GM19023 (cell line): ENCODE measurements at regions not wholly inside any gene's neighbourhood (a gene's known extent, or its start where the extent isn't known, plus 50 kb on each side); places are given as distances from the start of the nearest gene placed in this dataset.

Source experiments
- ATAC-seq: cut with Tn5 transposase; IDR thresholded peaks from one replicate; pipeline ENCODE4 v1.9.1; 2021; ENCODE audit warnings: mild to moderate bottlenecking, moderate library complexity; ENCODE audit not compliant: unreplicated experiment

- no peak for ATAC-seq
These were observed 109.8 kb upstream of the ATXN1 start for GRCh38 chr6:16871047-16871446.

DNA sequence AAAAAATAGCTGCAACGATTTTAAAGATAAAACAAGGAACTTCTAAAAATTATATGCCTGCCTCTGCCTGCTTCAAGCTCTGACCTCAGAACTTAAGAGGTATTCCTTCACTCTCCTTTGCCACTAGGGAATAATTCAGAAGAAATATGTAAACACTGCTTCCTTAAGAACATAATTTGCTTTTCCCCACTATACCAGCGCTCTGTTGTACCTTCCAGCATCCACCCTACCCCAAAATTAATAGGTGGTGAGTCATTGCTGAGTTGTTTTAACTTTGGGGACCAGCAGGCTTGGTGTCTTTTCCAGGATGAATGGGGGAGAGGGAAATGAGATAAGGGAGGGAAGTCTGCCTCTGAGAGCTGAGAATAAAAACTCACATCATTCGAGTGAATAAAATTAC, 107.7 kb upstream of the ATXN1 start:
- ATAC-seq, result no peak

DNA sequence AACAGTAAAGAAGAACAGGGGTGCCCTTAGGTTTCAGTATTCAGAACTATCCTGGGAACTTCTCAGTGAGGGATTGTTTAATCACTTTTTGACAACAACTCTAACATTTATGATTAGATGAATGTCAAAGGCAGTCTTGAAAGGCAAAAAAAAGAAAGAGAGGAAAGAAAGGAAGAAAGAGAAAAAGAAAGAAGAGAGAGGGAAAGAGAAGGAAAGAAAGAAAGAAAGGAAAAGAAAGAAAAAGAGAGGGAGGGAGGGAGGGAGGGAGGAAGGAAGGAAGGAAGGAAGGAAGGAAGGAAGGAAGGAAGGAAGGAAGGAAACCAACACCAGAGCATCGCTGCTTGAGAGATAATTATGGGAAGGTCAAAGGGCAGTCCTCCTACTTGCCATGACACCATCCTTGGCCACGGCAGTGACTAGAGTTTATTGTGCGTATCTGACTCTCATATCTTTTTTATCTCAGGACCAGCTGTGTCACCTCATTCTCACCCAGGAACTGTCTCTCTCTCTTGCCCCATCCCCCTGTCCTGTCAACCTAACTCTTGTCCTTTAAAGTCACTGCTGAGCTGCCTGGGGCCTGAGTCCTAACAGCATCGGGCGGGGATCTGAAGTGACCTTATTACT, 96.8 kb upstream of the ATXN1 start:
- ATAC-seq, result no peak

DNA sequence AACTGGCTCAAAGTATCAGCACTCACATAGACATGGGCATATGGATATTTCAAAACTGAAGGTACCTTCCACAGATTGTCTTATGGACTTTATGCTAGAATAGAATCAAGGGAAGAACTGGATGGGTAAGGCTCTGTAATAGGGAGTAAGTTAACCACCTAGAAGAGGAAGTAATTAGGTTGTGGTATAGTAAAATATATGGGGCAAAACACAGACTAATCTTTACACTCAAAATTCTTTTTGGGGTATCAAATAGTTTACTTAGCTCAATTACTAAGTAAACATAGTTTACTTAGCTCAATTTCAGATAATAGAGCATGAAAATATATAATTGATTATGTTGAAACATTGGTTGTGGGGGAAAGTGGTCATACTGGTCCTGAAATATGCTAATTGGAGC, 94.2 kb upstream of the ATXN1 start:
- peak; percentile 54 for ATAC-seq

DNA sequence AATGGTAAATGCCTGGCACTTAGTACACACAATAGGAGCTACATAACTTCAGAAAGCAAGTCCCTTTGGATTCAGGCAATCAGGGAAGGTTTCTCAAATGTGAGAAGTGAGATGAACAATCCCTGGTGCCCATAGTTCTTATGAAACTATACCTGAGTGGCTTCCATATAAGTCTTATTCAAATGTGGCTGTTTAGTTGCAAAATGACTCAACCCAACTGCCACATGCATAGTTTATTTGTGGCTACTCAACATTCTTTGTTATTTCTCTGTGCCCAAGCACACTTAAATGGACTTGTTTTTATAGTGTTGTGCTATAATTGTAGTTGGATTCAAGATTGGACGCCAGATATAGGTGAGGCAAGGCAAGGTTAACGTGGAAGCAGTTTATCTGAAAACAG, 93.7 kb upstream of the ATXN1 start:
- peak; percentile 74 for ATAC-seq

DNA sequence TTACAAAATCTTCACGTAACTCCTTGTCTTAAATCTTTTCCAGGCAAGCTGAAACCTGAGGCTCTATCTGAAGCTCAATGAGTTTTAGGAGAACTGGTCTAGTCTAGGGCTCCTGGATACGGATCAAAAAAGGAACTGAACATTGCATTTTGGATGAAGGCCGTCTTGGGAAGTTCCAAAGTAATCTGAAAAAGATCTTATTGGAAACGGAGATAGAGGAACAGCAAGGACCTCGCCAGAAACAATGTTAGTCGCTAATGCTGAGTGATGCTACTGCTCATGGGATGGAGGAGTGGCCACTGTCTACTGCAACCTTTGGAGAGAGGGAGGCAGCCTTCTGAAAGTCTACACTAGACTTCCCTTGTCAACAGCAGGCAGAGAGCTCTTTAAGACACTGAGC, 91.4 kb upstream of the ATXN1 start:
- no peak for ATAC-seq

- ATAC-seq, result no peak
These were observed 90.5 kb upstream of the ATXN1 start for GRCh38 chr6:16851758-16852157.

DNA sequence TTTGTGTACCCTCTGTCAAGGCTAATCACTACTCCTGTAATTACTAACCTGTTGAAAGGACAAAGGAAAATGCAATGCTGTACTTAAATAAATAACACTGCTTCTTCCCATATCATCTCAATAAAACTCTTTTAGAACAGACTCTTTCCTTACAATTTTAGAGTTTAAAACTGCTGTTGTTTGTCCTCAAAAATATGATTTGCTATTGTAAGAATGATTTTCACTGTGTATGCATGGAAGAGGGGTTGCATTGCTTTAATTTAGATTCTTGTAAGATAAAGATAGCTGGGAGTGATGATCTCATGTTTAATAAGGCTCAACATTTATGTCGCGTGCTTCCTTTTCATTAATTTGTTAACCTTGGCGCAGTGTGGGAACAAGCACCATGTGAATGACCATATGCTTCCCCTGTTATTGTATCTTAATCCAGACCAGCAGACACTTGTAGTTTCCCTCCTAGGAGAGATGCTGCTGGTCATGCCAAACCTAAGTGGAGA, 89.8 kb upstream of the ATXN1 start:
- ATAC-seq, result no peak

DNA sequence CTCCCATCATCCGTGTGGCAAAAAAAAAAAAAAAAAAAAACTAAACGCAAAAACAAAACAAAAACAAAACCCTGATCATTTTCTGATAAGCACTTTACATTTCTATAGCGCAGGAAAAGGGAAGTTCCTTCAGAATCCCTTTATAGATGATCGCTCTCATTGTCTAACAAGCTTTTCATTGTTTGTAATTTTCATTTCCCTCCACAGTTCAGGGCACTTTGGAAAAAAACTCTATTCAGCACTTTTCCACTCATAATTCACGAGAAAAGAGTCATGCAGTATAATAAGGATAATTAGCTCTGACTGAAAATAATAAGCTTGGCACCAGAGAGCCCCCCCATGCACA, 89.4 kb upstream of the ATXN1 start:
- no peak for ATAC-seq

- no peak for ATAC-seq
These were observed 88.9 kb upstream of the ATXN1 start for GRCh38 chr6:16849988-16850680.

- ATAC-seq, result no peak
These were observed 88.2 kb upstream of the ATXN1 start for GRCh38 chr6:16849280-16849987.

- no peak for ATAC-seq
These were observed 85.1 kb upstream of the ATXN1 start for GRCh38 chr6:16846399-16846778.

DNA sequence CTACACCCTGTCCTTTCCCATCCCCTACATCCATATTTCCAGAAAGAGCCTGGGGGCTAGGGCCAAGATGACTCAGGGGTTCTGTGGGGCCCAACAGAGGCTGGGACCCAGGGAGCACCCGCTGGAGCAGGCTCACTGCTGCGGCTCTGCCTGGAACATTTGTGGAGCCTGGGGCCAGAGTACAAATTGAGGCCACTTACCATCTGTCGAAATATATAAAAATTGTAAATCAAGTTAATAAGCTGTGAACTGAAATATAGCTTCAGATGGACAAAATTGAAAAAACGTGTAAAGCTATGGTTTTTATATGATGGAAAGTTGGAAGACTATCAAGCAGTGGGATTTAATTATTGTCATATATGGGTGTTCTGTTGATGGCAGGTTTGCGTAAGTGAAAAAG, 82.9 kb upstream of the ATXN1 start:
- no peak for ATAC-seq

DNA sequence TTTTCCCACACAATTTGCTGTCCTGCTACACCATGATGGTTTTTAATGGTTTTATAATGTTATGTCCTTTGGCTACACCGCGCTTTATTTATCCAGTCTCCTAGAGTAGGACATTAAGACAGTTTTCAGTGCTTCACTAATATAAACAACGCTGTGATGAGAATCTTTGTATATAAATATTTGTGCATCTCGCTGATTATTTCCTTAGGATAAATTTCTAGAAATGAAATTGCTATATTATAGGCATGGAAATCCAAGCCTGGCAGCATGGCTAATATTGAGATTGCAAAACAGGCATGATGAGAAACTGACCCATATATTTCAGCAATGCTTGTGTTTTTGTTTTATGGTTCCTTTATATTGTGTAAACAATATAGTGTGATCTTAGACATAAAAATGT, 81.4 kb upstream of the ATXN1 start:
- no peak for ATAC-seq

DNA sequence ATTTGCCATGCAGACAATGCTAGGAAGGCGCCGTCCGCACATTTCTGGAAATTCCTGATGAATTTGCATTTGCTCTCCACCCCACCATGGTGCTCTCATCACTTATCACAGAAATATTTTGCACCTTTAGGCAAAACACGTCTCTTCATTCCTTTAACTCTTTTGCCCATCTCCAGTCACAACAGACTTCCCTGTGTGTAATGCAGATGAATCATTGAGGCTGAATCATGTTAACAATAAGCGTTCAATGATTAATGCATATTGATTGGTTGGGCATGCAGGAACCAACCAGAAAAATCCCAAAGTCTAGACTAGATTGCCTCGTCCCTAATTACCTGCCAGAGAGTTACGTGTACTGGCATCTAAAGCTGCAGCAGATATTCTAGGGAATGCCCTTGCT, 80.0 kb upstream of the ATXN1 start:
- no peak for ATAC-seq

GRCh38 chr6:16840725-16841124, 79.5 kb upstream of the ATXN1 start:
- ATAC-seq, result no peak

DNA sequence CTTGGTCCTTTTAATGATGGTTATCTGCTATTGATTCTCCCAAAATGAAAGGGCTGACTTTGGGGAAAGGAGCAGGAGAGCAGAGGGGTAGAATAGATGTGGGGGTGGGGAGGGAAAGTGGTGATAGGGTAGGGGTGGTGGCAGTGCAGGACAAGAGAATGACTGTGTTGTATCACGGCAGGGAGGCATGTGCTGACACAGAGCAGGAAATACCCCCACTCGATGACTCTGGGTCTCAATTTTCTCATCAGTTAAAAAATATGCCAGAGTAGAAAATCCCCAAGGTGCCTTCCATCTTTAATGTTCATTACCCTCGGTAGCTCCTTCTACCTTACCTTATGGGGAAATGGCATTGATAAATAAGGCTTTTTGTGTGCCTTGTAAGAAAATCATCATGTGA, 79.0 kb upstream of the ATXN1 start:
- no peak for ATAC-seq

GRCh38 chr6:16839631-16840179, 78.4 kb upstream of the ATXN1 start:
- ATAC-seq, result no peak

- no peak for ATAC-seq
These were observed 76.1 kb upstream of the ATXN1 start for GRCh38 chr6:16837217-16837972.

GRCh38 chr6:16836144-16836981, 75.1 kb upstream of the ATXN1 start:
- peak; percentile 75 for ATAC-seq
